Cardiac septum (tissue), 1 donor: ENCODE measurements at regions not wholly inside any gene's neighbourhood (a gene's known extent, or its start where the extent isn't known, plus 50 kb on each side); places are given as distances from the start of the nearest gene placed in this dataset.

Experiments used
- DNase-seq: peaks from one replicate; pipeline ENCODE4 v3.0.0-alpha.2; 2020; ENCODE audit warnings: low spot score
- intact Hi-C: fragments of 100-400 bp; cut with DNase I; formaldehyde crosslinking; loops from one replicate; pipeline ENCODE4 v1.14.0; 2022
- donor health status: DM: no; HTN: no; CAD: no.

GRCh38 chr17:36807496-36808179 is 129.6 kb upstream of the LHX1 start:
- intact Hi-C loops = no loop called here
- DNase-seq = no peak

- intact Hi-C loops = no loop called here
- DNase-seq = no peak
These were observed 129.1 kb upstream of the LHX1 start for GRCh38 chr17:36808180-36808661.

- peak; percentile 46 for DNase-seq
- intact Hi-C loops = no loop called here
These were observed 124.5 kb upstream of the LHX1 start for GRCh38 chr17:36812762-36813161.

GRCh38 chr17:36813357-36813756 is 123.9 kb upstream of the LHX1 start:
- DNase-seq = peak; percentile 41
- intact Hi-C loops = no loop called here

- intact Hi-C loops = no loop called here
- DNase-seq = no peak
These were observed 123.2 kb upstream of the LHX1 start for GRCh38 chr17:36813957-36814563.

- intact Hi-C loops = no loop called here
- peak; percentile 54 for DNase-seq
These were observed 122.3 kb upstream of the LHX1 start for GRCh38 chr17:36814958-36815357.

- DNase-seq = peak; percentile 29
- intact Hi-C loops = no loop called here
These were observed 120.9 kb upstream of the LHX1 start for GRCh38 chr17:36816214-36816906.

- intact Hi-C loops = no loop called here
- no peak for DNase-seq
These were observed 120.4 kb upstream of the LHX1 start for GRCh38 chr17:36816907-36817288.

GRCh38 chr17:36817483-36818048 is 119.7 kb upstream of the LHX1 start:
- DNase-seq = no peak
- intact Hi-C loops = no loop called here

- intact Hi-C loops = no loop called here
- DNase-seq = peak; percentile 22
These were observed 119.0 kb upstream of the LHX1 start for GRCh38 chr17:36818134-36818825.

GRCh38 chr17:36823850-36824677 is 113.2 kb upstream of the LHX1 start:
- intact Hi-C loops = no loop called here
- DNase-seq = no peak

GRCh38 chr17:36824678-36825101 is 112.6 kb upstream of the LHX1 start:
- no peak for DNase-seq
- intact Hi-C loops = no loop called here

- intact Hi-C loops = no loop called here
- no peak for DNase-seq
These were observed 112.2 kb upstream of the LHX1 start for GRCh38 chr17:36825113-36825512.

- intact Hi-C loops = no loop called here
- DNase-seq = no peak
These were observed 111.8 kb upstream of the LHX1 start for GRCh38 chr17:36825521-36825920.

- intact Hi-C loops = no loop called here
- no peak for DNase-seq
These were observed 111.3 kb upstream of the LHX1 start for GRCh38 chr17:36825951-36826350.

GRCh38 chr17:36827081-36827480 is 110.2 kb upstream of the LHX1 start:
- intact Hi-C loops = no loop called here

GRCh38 chr17:36829676-36830075 is 107.6 kb upstream of the LHX1 start:
- DNase-seq = no peak
- intact Hi-C loops = no loop called here

More at GRCh38 chr17:36827081-36827480, 110.2 kb upstream of the LHX1 start:
- no peak for DNase-seq

- DNase-seq = no peak
- intact Hi-C loops = no loop called here
These were observed 104.0 kb upstream of the LHX1 start for GRCh38 chr17:36833279-36833678.

GRCh38 chr17:36835036-36835435 is 102.2 kb upstream of the LHX1 start:
- intact Hi-C loops = no loop called here
- no peak for DNase-seq
